Transverse colon (tissue), 3 donors: ENCODE measurements at regions not wholly inside any gene's neighbourhood (a gene's known extent, or its start where the extent isn't known, plus 50 kb on each side); places are given as distances from the start of the nearest gene placed in this dataset.

Experiments used
- POLR2A ChIP-seq: fragments of 450-650 bp; IDR thresholded peaks from one replicate; pipeline ENCODE4 v1.6.1; 2016; ENCODE audit warnings: antibody characterized with exemption, mild to moderate bottlenecking, moderate library complexity
- TF ChIP-seq, protein P1 (sequence below), 5 experiments: fragments of 200-600 bp in 3 of 5; fragments of 450-650 bp in 2 of 5; sonication (generic) in 3 of 5; IDR thresholded peaks; 1 replicate in 2 of 5; 2 replicates in 3 of 5; pipeline ENCODE4 v1.5.1; 2016 to 2017; ENCODE audit warnings: antibody characterized with exemption in 5 of 5, inconsistent platforms in 3 of 5, mild to moderate bottlenecking in 2 of 5, moderate library complexity in 1 of 5

GRCh38 chr10:91162050-91162494 lies 58.4 kb upstream of the PCGF5 start:
- TF ChIP-seq, protein P1, sequence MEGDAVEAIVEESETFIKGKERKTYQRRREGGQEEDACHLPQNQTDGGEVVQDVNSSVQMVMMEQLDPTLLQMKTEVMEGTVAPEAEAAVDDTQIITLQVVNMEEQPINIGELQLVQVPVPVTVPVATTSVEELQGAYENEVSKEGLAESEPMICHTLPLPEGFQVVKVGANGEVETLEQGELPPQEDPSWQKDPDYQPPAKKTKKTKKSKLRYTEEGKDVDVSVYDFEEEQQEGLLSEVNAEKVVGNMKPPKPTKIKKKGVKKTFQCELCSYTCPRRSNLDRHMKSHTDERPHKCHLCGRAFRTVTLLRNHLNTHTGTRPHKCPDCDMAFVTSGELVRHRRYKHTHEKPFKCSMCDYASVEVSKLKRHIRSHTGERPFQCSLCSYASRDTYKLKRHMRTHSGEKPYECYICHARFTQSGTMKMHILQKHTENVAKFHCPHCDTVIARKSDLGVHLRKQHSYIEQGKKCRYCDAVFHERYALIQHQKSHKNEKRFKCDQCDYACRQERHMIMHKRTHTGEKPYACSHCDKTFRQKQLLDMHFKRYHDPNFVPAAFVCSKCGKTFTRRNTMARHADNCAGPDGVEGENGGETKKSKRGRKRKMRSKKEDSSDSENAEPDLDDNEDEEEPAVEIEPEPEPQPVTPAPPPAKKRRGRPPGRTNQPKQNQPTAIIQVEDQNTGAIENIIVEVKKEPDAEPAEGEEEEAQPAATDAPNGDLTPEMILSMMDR (IDR thresholded peaks at IDR 0.05) = no peak
- no peak for TF ChIP-seq POLR2A
